ENCODE measurements at regions not wholly inside any gene's neighbourhood (a gene's known extent, or its start where the extent isn't known, plus 50 kb on each side); places are given as distances from the start of the nearest gene placed in this dataset.

DNA sequence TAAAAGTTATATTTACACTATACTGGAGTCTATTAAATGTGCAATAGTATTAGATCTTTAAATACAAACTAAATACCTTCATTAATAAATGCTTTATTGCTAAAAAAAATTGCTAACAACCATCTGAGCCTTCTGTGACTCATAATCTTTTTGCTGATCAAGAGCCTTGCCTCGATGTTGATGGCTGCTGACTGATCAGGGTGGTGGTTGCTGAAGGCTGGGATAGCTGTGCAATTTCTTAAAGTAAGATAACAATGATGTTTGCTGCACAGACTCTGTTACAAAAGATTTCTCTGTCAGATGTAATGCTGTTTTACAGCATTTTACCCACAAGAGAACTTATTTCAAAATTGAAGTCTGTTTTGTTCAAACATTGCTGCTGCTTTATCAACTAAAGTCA is 421.4 kb upstream of the CYRIA start:
- TF ChIP-seq, protein P1, sequence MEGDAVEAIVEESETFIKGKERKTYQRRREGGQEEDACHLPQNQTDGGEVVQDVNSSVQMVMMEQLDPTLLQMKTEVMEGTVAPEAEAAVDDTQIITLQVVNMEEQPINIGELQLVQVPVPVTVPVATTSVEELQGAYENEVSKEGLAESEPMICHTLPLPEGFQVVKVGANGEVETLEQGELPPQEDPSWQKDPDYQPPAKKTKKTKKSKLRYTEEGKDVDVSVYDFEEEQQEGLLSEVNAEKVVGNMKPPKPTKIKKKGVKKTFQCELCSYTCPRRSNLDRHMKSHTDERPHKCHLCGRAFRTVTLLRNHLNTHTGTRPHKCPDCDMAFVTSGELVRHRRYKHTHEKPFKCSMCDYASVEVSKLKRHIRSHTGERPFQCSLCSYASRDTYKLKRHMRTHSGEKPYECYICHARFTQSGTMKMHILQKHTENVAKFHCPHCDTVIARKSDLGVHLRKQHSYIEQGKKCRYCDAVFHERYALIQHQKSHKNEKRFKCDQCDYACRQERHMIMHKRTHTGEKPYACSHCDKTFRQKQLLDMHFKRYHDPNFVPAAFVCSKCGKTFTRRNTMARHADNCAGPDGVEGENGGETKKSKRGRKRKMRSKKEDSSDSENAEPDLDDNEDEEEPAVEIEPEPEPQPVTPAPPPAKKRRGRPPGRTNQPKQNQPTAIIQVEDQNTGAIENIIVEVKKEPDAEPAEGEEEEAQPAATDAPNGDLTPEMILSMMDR (IDR thresholded peaks at IDR 0.05) = no peak

DNA sequence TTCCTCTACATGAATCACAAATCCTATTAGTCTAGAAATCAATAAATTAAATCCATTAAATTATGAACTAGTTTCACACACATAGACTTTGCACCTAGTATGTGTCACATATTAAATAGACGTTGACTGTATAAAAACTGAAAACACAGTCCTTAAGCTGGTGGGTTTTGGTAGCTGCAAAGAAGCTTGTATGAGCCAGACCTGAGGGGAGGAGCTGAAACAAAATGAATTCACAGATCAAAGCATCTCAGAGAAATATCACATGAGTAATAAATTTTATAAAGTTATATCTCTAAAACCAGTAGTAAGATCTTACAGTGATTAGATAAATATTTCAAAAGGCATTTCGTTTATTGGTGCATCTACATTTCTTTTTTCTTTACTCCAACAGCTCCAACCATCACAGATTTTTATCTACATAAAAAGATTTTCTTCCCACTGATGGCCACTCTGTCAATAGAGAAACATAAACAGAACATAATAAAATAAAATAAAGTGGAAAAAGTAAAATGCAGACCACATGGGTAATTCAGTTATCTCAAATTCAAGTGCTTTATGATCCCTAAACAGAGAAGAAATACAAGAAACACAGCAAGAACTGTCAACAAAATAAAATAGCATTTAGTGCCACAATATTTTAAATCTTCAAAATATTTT is 420.0 kb upstream of the CYRIA start:
- Histone ChIP-seq H3K27me3 (ENCODE audit: control insufficient read depth in 1 of 2, insufficient read depth in 2 of 2, low read length in 2 of 2) (no peaks in the 10 kb centered on the region), H3K27ac (ENCODE audit: low read depth in 1 of 2, low read length in 2 of 2) (no peak overlapping the region), H3K36me3 (ENCODE audit: insufficient read depth, low read length) (no peaks in the 10 kb centered on the region), H3K4me1 (ENCODE audit: insufficient read depth, low read length) (no peaks in the 10 kb centered on the region), H3K9me3 (ENCODE audit: control insufficient read depth in 1 of 2, insufficient read depth in 1 of 2, low read length in 2 of 2) (peaks cover 0 to 4% of the 10 kb centered on the region in 2 experiments), H3K4me3 (ENCODE audit: low read length) (no peak overlapping the region)
- TF ChIP-seq, protein P1 (IDR thresholded peaks at IDR 0.05) = no peak
- no peaks in the 10 kb centered on the region for H3K27me3 Mint-ChIP-seq
- intact Hi-C loops (cut with DNase I, micrococcal nuclease) = no loop called here
- CTCF ChIA-PET = no interaction called here
- ATAC-seq (ENCODE audit: poor library complexity) = no peak
- H3K4me3 Mint-ChIP-seq = no peak overlapping the region
- H3K36me3 Mint-ChIP-seq (ENCODE audit: low read depth) = no peaks in the 10 kb centered on the region
- no peak for DNase-seq
- peaks cover 4% of the 10 kb centered on the region for H3K9me3 Mint-ChIP-seq
- no peaks in the 10 kb centered on the region for H3K4me1 Mint-ChIP-seq (ENCODE audit: low read depth)
- H3K27ac Mint-ChIP-seq = no peak overlapping the region
- POLR2A ChIA-PET = interaction anchor here (0.6 kb wide), 1 partner anchor 52 kb away, joined by 3 read pairs; no protein-coding TSS in a partner anchor

More for the DNA sequence above, 421.4 kb upstream of the CYRIA start:
- intact Hi-C loops (cut with DNase I, micrococcal nuclease) = no loop called here
- Histone ChIP-seq H3K9me3 (ENCODE audit: control insufficient read depth in 1 of 2, insufficient read depth in 1 of 2, low read length in 2 of 2) (peaks cover 0 to 4% of the 10 kb centered on the region in 2 experiments), H3K27me3 (ENCODE audit: control insufficient read depth in 1 of 2, insufficient read depth in 2 of 2, low read length in 2 of 2) (no peaks in the 10 kb centered on the region), H3K36me3 (ENCODE audit: insufficient read depth, low read length) (no peaks in the 10 kb centered on the region), H3K4me3 (ENCODE audit: low read length) (no peak overlapping the region), H3K27ac (ENCODE audit: low read depth in 1 of 2, low read length in 2 of 2) (no peak overlapping the region), H3K4me1 (ENCODE audit: insufficient read depth, low read length) (no peaks in the 10 kb centered on the region)
- no peaks in the 10 kb centered on the region for H3K27me3 Mint-ChIP-seq
- H3K9me3 Mint-ChIP-seq = peaks cover 4% of the 10 kb centered on the region
- DNase-seq = no peak
- CTCF ChIA-PET = no interaction called here
- no peak for ATAC-seq (ENCODE audit: poor library complexity)
- POLR2A ChIA-PET = no interaction called here
- no peak overlapping the region for H3K4me3 Mint-ChIP-seq
- no peaks in the 10 kb centered on the region for H3K36me3 Mint-ChIP-seq (ENCODE audit: low read depth)
- no peak overlapping the region for H3K27ac Mint-ChIP-seq
- H3K4me1 Mint-ChIP-seq (ENCODE audit: low read depth) = no peaks in the 10 kb centered on the region

DNA sequence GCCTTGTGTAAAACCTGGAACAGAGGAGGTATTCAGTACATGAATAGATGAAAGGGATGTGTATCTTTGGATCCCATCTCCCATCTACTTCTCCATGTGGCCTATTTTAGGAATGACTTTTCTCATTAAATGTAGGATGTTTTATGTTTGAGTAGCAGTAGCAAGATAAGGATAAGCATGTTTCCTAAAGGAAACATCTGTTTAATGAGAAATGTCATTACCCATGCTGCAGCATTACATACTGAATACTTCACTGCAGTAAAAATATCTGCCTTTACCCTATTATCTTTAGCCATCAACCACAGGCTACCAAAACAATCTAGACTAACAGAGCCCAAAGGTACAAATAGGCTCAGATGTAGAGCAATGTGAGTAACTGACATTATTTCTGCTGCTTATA is 419.2 kb upstream of the CYRIA start:
- peaks cover 2 to 4% of the 10 kb centered on the region in 2 experiments for H3K9me3 ChIP-seq (ENCODE audit: control insufficient read depth in 1 of 2, insufficient read depth in 1 of 2, low read length in 2 of 2)
- no peaks in the 10 kb centered on the region for H3K27me3 ChIP-seq (ENCODE audit: control insufficient read depth in 1 of 2, insufficient read depth in 2 of 2, low read length in 2 of 2)
- H3K4me1 ChIP-seq (ENCODE audit: insufficient read depth, low read length) = no peaks in the 10 kb centered on the region
- CTCF ChIA-PET = no interaction called here
- no peak overlapping the region for H3K27ac ChIP-seq (ENCODE audit: low read depth in 1 of 2, low read length in 2 of 2)
- Mint-ChIP-seq H3K9me3 (peaks cover 6% of the 10 kb centered on the region), H3K4me1 (ENCODE audit: low read depth) (no peaks in the 10 kb centered on the region), H3K36me3 (ENCODE audit: low read depth) (no peaks in the 10 kb centered on the region), H3K27me3 (no peaks in the 10 kb centered on the region), H3K4me3 (no peak overlapping the region), H3K27ac (no peak overlapping the region)
- intact Hi-C loops (cut with DNase I, micrococcal nuclease) = no loop called here
- POLR2A ChIA-PET = no interaction called here
- no peak overlapping the region for H3K4me3 ChIP-seq (ENCODE audit: low read length)
- no peak for DNase-seq
- no peak for ATAC-seq (ENCODE audit: poor library complexity)
- no peaks in the 10 kb centered on the region for H3K36me3 ChIP-seq (ENCODE audit: insufficient read depth, low read length)
- TF ChIP-seq, protein P1 (IDR thresholded peaks at IDR 0.05) = no peak
